IMR-90 (cell line): ENCODE measurements at regions not wholly inside any gene's neighbourhood (a gene's known extent, or its start where the extent isn't known, plus 50 kb on each side); places are given as distances from the start of the nearest gene placed in this dataset.

Experiments
- ATAC-seq: fragments of 200-7000 bp; cut with Tn5 transposase; 2 replicates; pipeline ENCODE4 v1.9.1; 2020; ENCODE audit warnings: low read depth, mild to moderate bottlenecking, moderate library complexity
- BruUV-seq: library from RNA; stranded (reverse); fragments of 400-500 nt; replicated peaks from 2 replicates; lab custom pipeline; 2021; lab: Mats Ljungman, UMichigan
- CTCF ChIA-PET: fragments of 300-600 bp; formaldehyde crosslinking; extraction: SDS; loops from one replicate; lab custom pipeline; 2021; ENCODE audit warnings: antibody characterized with exemption; lab: Yijun Ruan, JAX
- POLR2A ChIA-PET: fragments of 300-600 bp; sonication (Branson Sonifier 250); formaldehyde crosslinking; loops from one replicate; lab custom pipeline; 2022; ENCODE audit warnings: antibody characterized with exemption; ENCODE audit not compliant: unreplicated experiment; lab: Charles Lee
- DNase-seq: peaks from one replicate; pipeline ENCODE4 v3.0.0; 2013
- H2AFZ ChIP-seq: replicated peaks from 2 replicates; pipeline ENCODE3; 2013; ENCODE audit warnings: low read length, mild to moderate bottlenecking; ENCODE audit not compliant: poor library complexity
- H2AK5ac ChIP-seq: 2 replicates; pipeline ENCODE4 v1.6.1; 2013; ENCODE audit warnings: low read depth, low read length, inconsistent platforms
- H2AK9ac ChIP-seq: replicated peaks from 2 replicates; pipeline ENCODE3; 2013; ENCODE audit warnings: mild to moderate bottlenecking, low read depth, low read length, moderate library complexity; ENCODE audit not compliant: poor library complexity
- H2BK120ac ChIP-seq: 2 replicates; pipeline ENCODE4 v1.6.1; 2013; ENCODE audit warnings: low read depth, low read length, inconsistent platforms
- H2BK15ac ChIP-seq: 3 replicates; pipeline ENCODE4 v1.6.1; 2013; ENCODE audit warnings: low read depth, low read length, inconsistent platforms
- H2BK20ac ChIP-seq: 2 replicates; pipeline ENCODE4 v1.6.1; 2013; ENCODE audit warnings: low read depth, mild to moderate bottlenecking, inconsistent platforms, low read length, moderate library complexity
- H2BK5ac ChIP-seq: 2 replicates; pipeline ENCODE4 v1.6.1; 2013; ENCODE audit warnings: mild to moderate bottlenecking, low read depth, low read length, inconsistent platforms; ENCODE audit not compliant: poor library complexity, severe bottlenecking
- H3K14ac ChIP-seq: replicated peaks from 2 replicates; pipeline ENCODE4 v1.6.1; 2013; ENCODE audit warnings: low read depth, low read length, inconsistent platforms
- H3K18ac ChIP-seq: 2 replicates; pipeline ENCODE4 v1.6.1; 2013; ENCODE audit warnings: low read depth, low read length, control low read depth
- H3K23ac ChIP-seq: 2 replicates; pipeline ENCODE4 v1.6.1; 2013; ENCODE audit warnings: low read depth, low read length, inconsistent platforms
- H3K27ac ChIP-seq: 2 replicates; pipeline ENCODE4 v1.5.1; 2013; ENCODE audit warnings: mild to moderate bottlenecking, control low read depth, low read length; ENCODE audit not compliant: insufficient read depth
- H3K27me3 ChIP-seq: 2 replicates; pipeline ENCODE4 v1.6.1; 2013; ENCODE audit warnings: low read length; ENCODE audit not compliant: control insufficient read depth, insufficient read depth
- H3K36me3 ChIP-seq: 2 replicates; pipeline ENCODE4 v1.6.1; 2013; ENCODE audit warnings: low read length, mixed read lengths; ENCODE audit not compliant: control insufficient read depth, insufficient read depth
- H3K4ac ChIP-seq: 2 replicates; pipeline ENCODE4 v1.6.1; 2013; ENCODE audit warnings: low read depth, low read length, inconsistent platforms
- H3K4me1 ChIP-seq: 2 replicates; pipeline ENCODE4 v1.6.1; 2013; ENCODE audit warnings: low read length, mixed read lengths; ENCODE audit not compliant: control insufficient read depth, insufficient read depth
- H3K4me2 ChIP-seq: 2 replicates; pipeline ENCODE4 v1.6.1; 2013; ENCODE audit warnings: low read depth, mild to moderate bottlenecking, control low read depth, low read length, moderate library complexity
- H3K4me3 ChIP-seq: 2 replicates; pipeline ENCODE4 v1.5.1; 2013; ENCODE audit warnings: low read depth, mild to moderate bottlenecking, control low read depth, low read length, moderate library complexity; ENCODE audit not compliant: insufficient read depth
- H3K56ac ChIP-seq: 2 replicates; pipeline ENCODE4 v1.6.1; 2013; ENCODE audit warnings: low read length, inconsistent platforms; ENCODE audit not compliant: insufficient read depth; ENCODE audit errors: extremely low read depth
- H3K79me1 ChIP-seq, 2 experiments: 2 replicates each; pipeline ENCODE4 v1.6.1; 2013; ENCODE audit warnings: low read length in 2 of 2, inconsistent platforms in 1 of 2, low read depth in 1 of 2
- H3K9ac ChIP-seq: 2 replicates; pipeline ENCODE4 v1.6.1; 2013; ENCODE audit warnings: low read depth, low read length, control low read depth
- H3K9me1 ChIP-seq: 2 replicates; pipeline ENCODE4 v1.6.1; 2013; ENCODE audit warnings: low read length, inconsistent platforms; ENCODE audit not compliant: insufficient read depth
- H3K9me3 ChIP-seq: 2 replicates; pipeline ENCODE4 v1.6.1; 2013; ENCODE audit warnings: low read length; ENCODE audit not compliant: control insufficient read depth, insufficient read depth
- H4K20me1 ChIP-seq: 2 replicates; pipeline ENCODE4 v1.6.1; 2013; ENCODE audit warnings: low read length, inconsistent platforms; ENCODE audit not compliant: insufficient read depth
- H4K5ac ChIP-seq: 2 replicates; pipeline ENCODE4 v1.6.1; 2013; ENCODE audit warnings: mild to moderate bottlenecking, low read depth, low read length, control low read depth
- H4K8ac ChIP-seq, 2 experiments: 2 replicates each; pipeline ENCODE4 v1.6.1; 2013; ENCODE audit warnings: low read depth in 2 of 2, low read length in 2 of 2, control low read depth in 1 of 2, inconsistent platforms in 1 of 2
- H4K91ac ChIP-seq: 2 replicates; pipeline ENCODE4 v1.6.1; 2013; ENCODE audit warnings: low read depth, low read length, inconsistent platforms; ENCODE audit not compliant: insufficient read depth
- BHLHE40 ChIP-seq: fragments of 150-350 bp; IDR thresholded peaks from 2 replicates; pipeline ENCODE4 v1.6.1; 2016; ENCODE audit warnings: mild to moderate bottlenecking, low read depth, low read length
- CEBPB ChIP-seq: IDR thresholded peaks from 2 replicates; pipeline ENCODE4 v1.6.1; 2012; ENCODE audit warnings: low read depth, low read length, improper control_type of control experiment
- CHD1 ChIP-seq: IDR thresholded peaks from 2 replicates; pipeline ENCODE4 v1.6.1; 2012; ENCODE audit warnings: low read depth, low read length, improper control_type of control experiment
- ELK1 ChIP-seq: fragments of 150-350 bp; IDR thresholded peaks from 2 replicates; pipeline ENCODE4 v1.6.1; 2016; ENCODE audit warnings: low read depth, mild to moderate bottlenecking, low read length, moderate library complexity, borderline replicate concordance
- FOS ChIP-seq: fragments of 150-350 bp; IDR thresholded peaks from 2 replicates; pipeline ENCODE4 v1.6.1; 2016; ENCODE audit warnings: low read depth, low read length
- MAFK ChIP-seq: IDR thresholded peaks from 2 replicates; pipeline ENCODE4 v1.6.1; 2012; ENCODE audit warnings: low read depth, low read length, improper control_type of control experiment
- MAZ ChIP-seq: IDR thresholded peaks from 2 replicates; pipeline ENCODE4 v1.6.1; 2012; ENCODE audit warnings: low read depth, mild to moderate bottlenecking, low read length, improper control_type of control experiment, moderate library complexity, borderline replicate concordance
- NFE2L2 ChIP-seq: fragments of 150-350 bp; IDR thresholded peaks from 2 replicates; pipeline ENCODE4 v1.6.1; 2016; ENCODE audit warnings: low read depth, mild to moderate bottlenecking, low read length
- POLR2A ChIP-seq: IDR thresholded peaks from 2 replicates; pipeline ENCODE4 v1.6.1; 2012; ENCODE audit warnings: mild to moderate bottlenecking, low read depth, low read length
- RCOR1 ChIP-seq: IDR thresholded peaks from 2 replicates; pipeline ENCODE4 v1.6.1; 2012; ENCODE audit warnings: mild to moderate bottlenecking, low read length, improper control_type of control experiment; ENCODE audit not compliant: insufficient replicate concordance
- RFX5 ChIP-seq: IDR thresholded peaks from 2 replicates; pipeline ENCODE4 v1.8.0; 2012; ENCODE audit warnings: low read depth, mild to moderate bottlenecking, low read length, moderate library complexity
- SMC3 ChIP-seq: fragments of 150-350 bp; IDR thresholded peaks from 2 replicates; pipeline ENCODE4 v1.6.1; 2016; ENCODE audit warnings: low read depth, mild to moderate bottlenecking, antibody characterized with exemption, low read length, moderate library complexity
- USF2 ChIP-seq: fragments of 150-350 bp; IDR thresholded peaks from 2 replicates; pipeline ENCODE4 v1.6.1; 2017; ENCODE audit warnings: mild to moderate bottlenecking, antibody characterized with exemption, low read length, low read depth
- WGBS, 2 experiments: methylation state at CpG; one replicate each; pipeline versions ENCODE4 v1.1.5 to v1.1.7; 2013; ENCODE audit warnings: missing lambda C conversion rate in 2 of 2; ENCODE audit not compliant: insufficient read length in 1 of 2; ENCODE audit errors: extremely low coverage in 2 of 2; 5-methylcytosine and 5-hydroxymethylcytosine counted together
- dilution Hi-C: fragments of 300-500 bp; cut with HindIII; formaldehyde crosslinking; loops from one replicate; pipeline ENCODE4 v1.14.3; 2018; ENCODE audit warnings: low sequenced_read_pairs; ENCODE audit not compliant: unreplicated experiment
- in situ Hi-C: fragments of 300-500 bp; cut with MboI; formaldehyde crosslinking; loops from 3 replicates; pipeline ENCODE4 v1.14.3; 2019; ENCODE audit warnings: low sequenced_read_pairs, inconsistent platforms, mixed read lengths
- intact Hi-C: fragments of 100-400 bp; cut with micrococcal nuclease; formaldehyde crosslinking; loops from 2 replicates; pipeline ENCODE4 v1.10.0; 2022
- TF ChIP-seq, protein P1 (sequence below): conservative IDR thresholded peaks from 2 replicates; pipeline ENCODE4 v1.5.1; 2012; ENCODE audit warnings: mild to moderate bottlenecking, low read depth, low read length, improper control_type of control experiment

- in situ Hi-C loops (no loop called here), dilution Hi-C loops (no loop called here), intact Hi-C loops (no loop called here)
- Histone ChIP-seq H4K91ac (no peak overlapping the region), H3K4ac (no peak overlapping the region), H2AFZ (no peak overlapping the region), H3K9me1 (no peaks in the 10 kb centered on the region), H3K9ac (no peak overlapping the region), H3K4me3 (no peak overlapping the region), H3K4me1 (no peaks in the 10 kb centered on the region), H3K23ac (no peak overlapping the region), H2BK120ac (no peak overlapping the region), H3K56ac (no peak overlapping the region), H2AK5ac (no peak overlapping the region), H3K18ac (no peak overlapping the region), H2BK15ac (no peak overlapping the region), H2AK9ac (no peak overlapping the region), H4K20me1 (no peaks in the 10 kb centered on the region), H3K9me3 (no peaks in the 10 kb centered on the region), H3K4me2 (no peak overlapping the region), H4K5ac (no peak overlapping the region), H3K27me3 (no peaks in the 10 kb centered on the region), H4K8ac (no peak overlapping the region), H2BK5ac (no peak overlapping the region), H3K79me1 (no peaks in the 10 kb centered on the region), H3K36me3 (no peaks in the 10 kb centered on the region), H3K27ac (no peak overlapping the region), H2BK20ac (no peak overlapping the region), H3K14ac (no peak overlapping the region)
- no CpG with 5 or more reads among the region's 2 CpGs for WGBS, 2 experiments
- POLR2A ChIA-PET: no interaction called here
- no peak for ATAC-seq
- no peak for DNase-seq
- CTCF ChIA-PET: no interaction called here
- BruUV-seq: no TSS peak
- TF ChIP-seq, protein P1, sequence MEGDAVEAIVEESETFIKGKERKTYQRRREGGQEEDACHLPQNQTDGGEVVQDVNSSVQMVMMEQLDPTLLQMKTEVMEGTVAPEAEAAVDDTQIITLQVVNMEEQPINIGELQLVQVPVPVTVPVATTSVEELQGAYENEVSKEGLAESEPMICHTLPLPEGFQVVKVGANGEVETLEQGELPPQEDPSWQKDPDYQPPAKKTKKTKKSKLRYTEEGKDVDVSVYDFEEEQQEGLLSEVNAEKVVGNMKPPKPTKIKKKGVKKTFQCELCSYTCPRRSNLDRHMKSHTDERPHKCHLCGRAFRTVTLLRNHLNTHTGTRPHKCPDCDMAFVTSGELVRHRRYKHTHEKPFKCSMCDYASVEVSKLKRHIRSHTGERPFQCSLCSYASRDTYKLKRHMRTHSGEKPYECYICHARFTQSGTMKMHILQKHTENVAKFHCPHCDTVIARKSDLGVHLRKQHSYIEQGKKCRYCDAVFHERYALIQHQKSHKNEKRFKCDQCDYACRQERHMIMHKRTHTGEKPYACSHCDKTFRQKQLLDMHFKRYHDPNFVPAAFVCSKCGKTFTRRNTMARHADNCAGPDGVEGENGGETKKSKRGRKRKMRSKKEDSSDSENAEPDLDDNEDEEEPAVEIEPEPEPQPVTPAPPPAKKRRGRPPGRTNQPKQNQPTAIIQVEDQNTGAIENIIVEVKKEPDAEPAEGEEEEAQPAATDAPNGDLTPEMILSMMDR: no peak
- TF ChIP-seq RCOR1: no peak
- no peak for TF ChIP-seq USF2
- no peak for TF ChIP-seq NFE2L2
- TF ChIP-seq CEBPB: no peak
- no peak for TF ChIP-seq MAFK
- TF ChIP-seq FOS: no peak
- no peak for TF ChIP-seq POLR2A
- no peak for TF ChIP-seq BHLHE40
- TF ChIP-seq RFX5: no peak
- TF ChIP-seq MAZ: no peak
- no peak for TF ChIP-seq CHD1
- no peak for TF ChIP-seq SMC3
- no peak for TF ChIP-seq ELK1
Observed at GRCh38 chr1:30360281-30360680, 363.1 kb downstream of the MATN1 start.
